ENCODE measurements at regions not wholly inside any gene's neighbourhood (a gene's known extent, or its start where the extent isn't known, plus 50 kb on each side); places are given as distances from the start of the nearest gene placed in this dataset.

- H3K27ac ChIP-seq: no peak overlapping the region
- no peak overlapping the region for H3K4me3 ChIP-seq
- H3K27me3 ChIP-seq (ENCODE audit: low read depth): peaks cover 21% of the 10 kb centered on the region
- H3K36me3 ChIP-seq: no peaks in the 10 kb centered on the region
- H3K4me1 ChIP-seq: no peaks in the 10 kb centered on the region
- TF ChIP-seq CTCF (IDR thresholded peaks at IDR 0.05): no peak
- ATAC-seq (no peak), DNase-seq (no peak)
- intact Hi-C loops (cut with DNase I): no loop called here
- no peaks in the 10 kb centered on the region for H3K9me3 ChIP-seq
These were observed 135.4 kb upstream of the GPR12 start for GRCh38 chr13:26895808-26896466.

GRCh38 chr13:26895081-26895807 is 134.7 kb upstream of the GPR12 start:
- peaks cover 21% of the 10 kb centered on the region for H3K27me3 ChIP-seq (ENCODE audit: low read depth)
- intact Hi-C loops (cut with DNase I): no loop called here

GRCh38 chr13:26888632-26889031 is 128.0 kb upstream of the GPR12 start:
- Histone ChIP-seq H3K9me3 (no peaks in the 10 kb centered on the region), H3K4me3 (no peak overlapping the region), H3K36me3 (no peaks in the 10 kb centered on the region), H3K27me3 (ENCODE audit: low read depth) (no peaks in the 10 kb centered on the region), H3K4me1 (no peaks in the 10 kb centered on the region), H3K27ac (no peak overlapping the region)
- intact Hi-C loops (cut with DNase I): no loop called here
- no peak for TF ChIP-seq CTCF (IDR thresholded peaks at IDR 0.05)
- no peak for DNase-seq
- ATAC-seq: no peak

More at GRCh38 chr13:26895081-26895807, 134.7 kb upstream of the GPR12 start:
- no peak for TF ChIP-seq CTCF (IDR thresholded peaks at IDR 0.05)
- no peak for DNase-seq
- ATAC-seq: no peak
- no peaks in the 10 kb centered on the region for H3K4me1 ChIP-seq
- H3K36me3 ChIP-seq: no peaks in the 10 kb centered on the region
- H3K27ac ChIP-seq: no peak overlapping the region
- no peak overlapping the region for H3K4me3 ChIP-seq
- no peaks in the 10 kb centered on the region for H3K9me3 ChIP-seq

GRCh38 chr13:26887594-26887993 is 127.0 kb upstream of the GPR12 start:
- ATAC-seq (peak; percentile 76 to 90), DNase-seq (no peak)
- no peak overlapping the region for H3K4me3 ChIP-seq
- no peak overlapping the region for H3K27ac ChIP-seq
- no peaks in the 10 kb centered on the region for H3K9me3 ChIP-seq
- no peaks in the 10 kb centered on the region for H3K27me3 ChIP-seq (ENCODE audit: low read depth)
- no peak for TF ChIP-seq CTCF (IDR thresholded peaks at IDR 0.05)
- intact Hi-C loops (cut with DNase I): no loop called here
- no peaks in the 10 kb centered on the region for H3K4me1 ChIP-seq
- H3K36me3 ChIP-seq: no peaks in the 10 kb centered on the region

- Histone ChIP-seq H3K36me3 (no peaks in the 10 kb centered on the region), H3K4me1 (no peaks in the 10 kb centered on the region), H3K9me3 (no peaks in the 10 kb centered on the region), H3K4me3 (no peak overlapping the region), H3K27me3 (ENCODE audit: low read depth) (no peaks in the 10 kb centered on the region), H3K27ac (no peak overlapping the region)
- intact Hi-C loops (cut with DNase I): no loop called here
- peak in 1 of 2 donors; percentile 29 for ATAC-seq
- TF ChIP-seq CTCF (IDR thresholded peaks at IDR 0.05): no peak
- DNase-seq: no peak
These were observed 123.1 kb upstream of the GPR12 start for GRCh38 chr13:26883613-26884257.

Measured in lower lobe of right lung (tissue), 2 donors.